ENCODE measurements at regions not wholly inside any gene's neighbourhood (a gene's known extent, or its start where the extent isn't known, plus 50 kb on each side); places are given as distances from the start of the nearest gene placed in this dataset.
"Not testable (repeated sequence)": the region's sequence is repeated elsewhere in the genome, so short reads cannot be mapped to it uniquely, and the experiment has no call there.

DNA sequence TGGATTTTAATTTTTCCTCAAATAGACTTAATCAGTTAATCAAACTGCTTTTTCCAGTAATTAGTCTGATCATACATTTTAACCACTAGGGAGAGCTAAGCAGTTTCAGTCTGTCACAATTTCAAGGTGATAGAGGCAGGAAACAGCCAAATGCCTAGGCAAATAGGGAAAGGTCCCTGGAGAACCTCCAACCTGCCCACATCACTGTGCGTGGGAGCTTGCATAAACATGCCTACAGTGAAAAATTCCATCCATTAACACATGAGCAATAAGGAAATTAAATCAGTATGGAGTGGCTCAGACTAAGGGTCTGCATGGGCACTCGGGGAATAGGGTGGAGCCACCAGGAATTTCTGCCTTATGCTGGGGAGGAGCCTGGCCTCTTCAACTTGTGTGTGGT lies 74.6 kb downstream of the AASDHPPT start:
- H3K27ac ChIP-seq (ENCODE audit: low read depth, low read length): no peak overlapping the region
- H3K36me3 ChIP-seq (ENCODE audit: insufficient read depth, low read length): no peaks in the 10 kb centered on the region
- peaks cover 8% of the 10 kb centered on the region for H3K4me1 ChIP-seq (ENCODE audit: insufficient read depth, low read length)
- H3K27me3 ChIP-seq (ENCODE audit: control insufficient read depth in 1 of 2, insufficient read depth in 2 of 2, low read length in 2 of 2): no peaks in the 10 kb centered on the region
- no peak overlapping the region for H3K9ac ChIP-seq (ENCODE audit: low read length)
- no peak overlapping the region for H3K4me3 ChIP-seq (ENCODE audit: low read depth in 1 of 2, low read length in 2 of 2)
- H3K9me3 ChIP-seq (ENCODE audit: low read length): no peaks in the 10 kb centered on the region

DNA sequence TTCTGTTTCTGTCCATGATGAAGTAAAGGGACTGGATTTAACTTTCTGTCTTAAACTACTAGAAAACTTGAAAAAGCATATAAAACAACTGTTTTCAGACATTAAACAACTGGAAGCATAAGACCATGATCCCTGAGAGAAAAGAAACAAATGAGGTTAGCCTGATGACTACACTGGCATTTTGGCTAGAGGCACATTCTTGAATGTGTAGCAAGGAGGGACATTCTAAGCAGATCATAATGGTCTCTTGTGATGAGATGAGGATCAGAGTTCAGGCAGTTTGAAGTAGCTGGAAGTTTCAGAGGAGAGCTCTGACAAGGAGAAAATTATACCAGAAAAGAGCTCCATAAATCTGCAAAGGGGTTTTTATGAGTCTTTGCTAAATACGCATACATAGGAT lies 75.4 kb downstream of the AASDHPPT start:
- no peak overlapping the region for H3K9ac ChIP-seq (ENCODE audit: low read length)
- no peak overlapping the region for H3K4me3 ChIP-seq (ENCODE audit: low read depth in 1 of 2, low read length in 2 of 2)
- no peak overlapping the region for H3K27ac ChIP-seq (ENCODE audit: low read depth, low read length)
- H3K9me3 ChIP-seq (ENCODE audit: low read length): no peaks in the 10 kb centered on the region
- H3K27me3 ChIP-seq (ENCODE audit: control insufficient read depth in 1 of 2, insufficient read depth in 2 of 2, low read length in 2 of 2): no peaks in the 10 kb centered on the region
- H3K4me1 ChIP-seq (ENCODE audit: insufficient read depth, low read length): peaks cover 8% of the 10 kb centered on the region
- H3K36me3 ChIP-seq (ENCODE audit: insufficient read depth, low read length): no peaks in the 10 kb centered on the region

- Histone ChIP-seq H3K9me3 (ENCODE audit: low read length) (peaks cover 5% of the 10 kb centered on the region), H3K9ac (ENCODE audit: low read length) (no peak overlapping the region), H3K36me3 (ENCODE audit: insufficient read depth, low read length) (no peaks in the 10 kb centered on the region), H3K27me3 (ENCODE audit: control insufficient read depth in 1 of 2, insufficient read depth in 2 of 2, low read length in 2 of 2) (no peaks in the 10 kb centered on the region), H3K4me3 (ENCODE audit: low read depth in 1 of 2, low read length in 2 of 2) (no peak overlapping the region), H3K27ac (ENCODE audit: low read depth, low read length) (no peak overlapping the region), H3K4me1 (ENCODE audit: insufficient read depth, low read length) (peaks cover 8% of the 10 kb centered on the region)
Observed at GRCh38 chr11:106156290-106156937, 79.0 kb downstream of the AASDHPPT start.

GRCh38 chr11:106158406-106158805 lies 80.9 kb downstream of the AASDHPPT start:
- Histone ChIP-seq H3K4me3 (ENCODE audit: low read depth in 1 of 2, low read length in 2 of 2) (no peak overlapping the region), H3K4me1 (ENCODE audit: insufficient read depth, low read length) (peaks cover 18% of the 10 kb centered on the region), H3K36me3 (ENCODE audit: insufficient read depth, low read length) (no peaks in the 10 kb centered on the region), H3K9me3 (ENCODE audit: low read length) (peaks cover 5% of the 10 kb centered on the region), H3K27me3 (ENCODE audit: control insufficient read depth in 1 of 2, insufficient read depth in 2 of 2, low read length in 2 of 2) (no peaks in the 10 kb centered on the region), H3K9ac (ENCODE audit: low read length) (no peak overlapping the region), H3K27ac (ENCODE audit: low read depth, low read length) (no peak overlapping the region)

- Histone ChIP-seq H3K27ac (ENCODE audit: low read depth, low read length) (no peak overlapping the region), H3K27me3 (ENCODE audit: control insufficient read depth in 1 of 2, insufficient read depth in 2 of 2, low read length in 2 of 2) (no peaks in the 10 kb centered on the region), H3K4me1 (ENCODE audit: insufficient read depth, low read length) (peaks cover 18% of the 10 kb centered on the region), H3K9me3 (ENCODE audit: low read length) (peaks cover 5% of the 10 kb centered on the region), H3K4me3 (ENCODE audit: low read depth in 1 of 2, low read length in 2 of 2) (no peak overlapping the region), H3K36me3 (ENCODE audit: insufficient read depth, low read length) (no peaks in the 10 kb centered on the region), H3K9ac (ENCODE audit: low read length) (no peak overlapping the region)
Observed at GRCh38 chr11:106159836-106160235, 82.4 kb downstream of the AASDHPPT start.

- Histone ChIP-seq H3K27ac (ENCODE audit: low read depth, low read length) (no peak overlapping the region), H3K36me3 (ENCODE audit: insufficient read depth, low read length) (no peaks in the 10 kb centered on the region), H3K4me1 (ENCODE audit: insufficient read depth, low read length) (peaks cover 18% of the 10 kb centered on the region), H3K27me3 (ENCODE audit: control insufficient read depth in 1 of 2, insufficient read depth in 2 of 2, low read length in 2 of 2) (no peaks in the 10 kb centered on the region), H3K9me3 (ENCODE audit: low read length) (peaks cover 5% of the 10 kb centered on the region), H3K9ac (ENCODE audit: low read length) (no peak overlapping the region), H3K4me3 (ENCODE audit: low read depth in 1 of 2, low read length in 2 of 2) (no peak overlapping the region)
Observed at GRCh38 chr11:106160494-106160893, 83.0 kb downstream of the AASDHPPT start.

DNA sequence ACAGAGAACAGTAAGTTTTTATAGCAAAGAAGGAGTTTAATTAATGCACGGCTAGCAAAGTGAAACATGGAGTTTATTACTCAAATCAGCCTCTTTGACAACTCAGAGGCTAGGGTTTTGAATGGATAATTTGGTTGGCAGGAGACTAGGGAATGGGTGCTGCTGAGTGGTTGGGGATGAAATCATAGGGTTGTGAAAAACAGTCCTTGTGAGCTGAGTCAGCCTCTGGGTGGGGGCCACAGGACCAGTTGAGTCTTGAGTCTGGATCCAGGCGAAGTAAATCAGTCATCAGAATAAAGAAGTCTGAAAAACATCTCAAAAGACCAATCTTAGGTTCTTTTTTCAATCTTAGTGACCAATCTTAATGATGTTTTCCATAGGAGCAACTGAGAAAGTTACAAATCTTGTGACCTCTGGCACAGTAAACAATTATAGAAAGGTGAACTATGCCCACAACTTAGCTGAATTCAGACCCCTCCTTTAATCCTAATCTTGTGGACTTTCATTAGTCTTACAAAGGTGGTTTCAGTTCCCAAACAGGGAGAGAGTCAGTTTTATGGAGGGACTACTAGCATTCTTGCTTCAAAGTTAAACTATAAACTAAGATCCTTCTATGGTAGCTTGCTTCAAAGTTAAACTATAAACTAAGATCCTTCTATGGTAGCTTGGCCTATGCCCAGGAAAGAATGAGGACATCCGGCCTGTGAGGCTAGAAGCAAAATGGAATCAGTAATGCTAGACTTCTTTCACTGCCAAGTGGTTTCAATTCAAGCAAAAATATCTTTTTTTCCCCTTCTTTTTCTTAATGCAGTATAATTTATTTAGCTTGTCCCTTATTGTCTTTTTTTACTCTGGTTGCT lies 84.5 kb downstream of the AASDHPPT start:
- peaks cover 5% of the 10 kb centered on the region for H3K9me3 ChIP-seq (ENCODE audit: low read length)
- peak overlapping the region; percentile 29 for H3K27ac ChIP-seq (ENCODE audit: low read depth, low read length)
- no peaks in the 10 kb centered on the region for H3K27me3 ChIP-seq (ENCODE audit: control insufficient read depth in 1 of 2, insufficient read depth in 2 of 2, low read length in 2 of 2)
- H3K4me3 ChIP-seq (ENCODE audit: low read depth in 1 of 2, low read length in 2 of 2): peak overlapping the region in 1 of 2 donors; percentile 4
- no peaks in the 10 kb centered on the region for H3K36me3 ChIP-seq (ENCODE audit: insufficient read depth, low read length)
- H3K4me1 ChIP-seq (ENCODE audit: insufficient read depth, low read length): peaks cover 9% of the 10 kb centered on the region
- no peak overlapping the region for H3K9ac ChIP-seq (ENCODE audit: low read length)

GRCh38 chr11:106167085-106167484 lies 89.6 kb downstream of the AASDHPPT start:
- Histone ChIP-seq H3K9ac (ENCODE audit: low read length) (no peak overlapping the region), H3K27me3 (ENCODE audit: control insufficient read depth in 1 of 2, insufficient read depth in 2 of 2, low read length in 2 of 2) (no peaks in the 10 kb centered on the region), H3K36me3 (ENCODE audit: insufficient read depth, low read length) (no peaks in the 10 kb centered on the region), H3K9me3 (ENCODE audit: low read length) (no peaks in the 10 kb centered on the region), H3K4me3 (ENCODE audit: low read depth in 1 of 2, low read length in 2 of 2) (no peak overlapping the region), H3K27ac (ENCODE audit: low read depth, low read length) (no peak overlapping the region), H3K4me1 (ENCODE audit: insufficient read depth, low read length) (peaks cover 7% of the 10 kb centered on the region)

DNA sequence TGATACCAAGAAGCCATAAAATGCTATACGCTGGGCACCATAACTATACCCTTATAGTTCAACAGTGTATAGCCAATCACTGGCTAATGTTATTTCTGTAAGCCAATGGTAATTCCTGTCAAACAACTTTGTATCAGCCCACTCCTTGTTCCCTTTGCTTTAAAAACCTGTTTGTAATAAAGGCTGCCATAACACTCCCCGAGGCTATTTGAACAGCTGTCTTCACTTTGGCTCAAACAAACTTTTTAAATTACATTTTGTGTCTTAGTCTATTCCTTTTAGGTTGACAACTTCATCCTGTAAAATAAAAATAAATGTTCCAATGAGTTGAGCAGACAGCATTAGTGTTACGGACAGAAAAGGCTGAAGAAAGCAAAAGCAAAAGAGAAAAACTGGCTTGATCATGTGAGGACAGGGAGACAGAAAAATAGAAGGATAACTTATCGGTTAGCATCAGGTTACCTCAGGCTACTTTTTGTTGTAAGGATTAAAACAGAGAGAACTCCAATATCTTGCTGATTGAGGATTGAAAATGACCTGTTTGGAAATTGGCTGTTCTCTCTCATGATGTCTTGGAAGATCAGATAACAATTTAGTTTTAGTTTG lies 95.0 kb downstream of the AASDHPPT start:
- H3K36me3 ChIP-seq (ENCODE audit: insufficient read depth, low read length): no peaks in the 10 kb centered on the region
- no peak overlapping the region for H3K27ac ChIP-seq (ENCODE audit: low read depth, low read length)
- peaks cover 9% of the 10 kb centered on the region for H3K4me1 ChIP-seq (ENCODE audit: insufficient read depth, low read length)
- no peak overlapping the region for H3K4me3 ChIP-seq (ENCODE audit: low read depth in 1 of 2, low read length in 2 of 2)
- H3K9ac ChIP-seq (ENCODE audit: low read length): no peak overlapping the region
- H3K27me3 ChIP-seq (ENCODE audit: control insufficient read depth in 1 of 2, insufficient read depth in 2 of 2, low read length in 2 of 2): no peaks in the 10 kb centered on the region
- no peaks in the 10 kb centered on the region for H3K9me3 ChIP-seq (ENCODE audit: low read length)

DNA sequence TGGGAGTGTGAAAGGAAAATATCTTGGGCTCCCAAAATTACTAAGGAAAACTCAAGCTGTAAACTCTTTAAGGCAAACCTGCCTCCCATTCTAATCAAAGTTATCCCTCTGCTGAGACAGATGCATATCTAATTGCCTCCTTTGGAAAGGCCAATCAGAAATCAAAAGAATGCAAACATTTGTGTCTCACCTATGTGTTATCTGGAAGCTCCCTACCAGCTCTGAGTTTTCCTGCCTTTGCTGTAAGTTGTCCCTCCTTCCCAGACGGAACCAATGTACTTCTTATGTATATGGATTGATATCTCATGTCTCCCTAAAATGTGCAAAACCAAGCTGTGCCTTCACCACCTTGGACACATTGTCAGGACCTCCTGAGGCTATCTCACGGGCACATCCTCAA lies 95.8 kb downstream of the AASDHPPT start:
- H3K9ac ChIP-seq (ENCODE audit: low read length): no peak overlapping the region
- H3K9me3 ChIP-seq (ENCODE audit: low read length): no peaks in the 10 kb centered on the region
- no peak overlapping the region for H3K27ac ChIP-seq (ENCODE audit: low read depth, low read length)
- H3K4me1 ChIP-seq (ENCODE audit: insufficient read depth, low read length): peaks cover 9% of the 10 kb centered on the region
- no peaks in the 10 kb centered on the region for H3K27me3 ChIP-seq (ENCODE audit: control insufficient read depth in 1 of 2, insufficient read depth in 2 of 2, low read length in 2 of 2)
- H3K4me3 ChIP-seq (ENCODE audit: low read depth in 1 of 2, low read length in 2 of 2): no peak overlapping the region
- no peaks in the 10 kb centered on the region for H3K36me3 ChIP-seq (ENCODE audit: insufficient read depth, low read length)

GRCh38 chr11:106174003-106174402 lies 96.5 kb downstream of the AASDHPPT start:
- H3K4me3 ChIP-seq (ENCODE audit: low read depth in 1 of 2, low read length in 2 of 2); H3K36me3 ChIP-seq (ENCODE audit: insufficient read depth, low read length); H3K9me3 ChIP-seq (ENCODE audit: low read length); H3K27ac ChIP-seq (ENCODE audit: low read depth, low read length); H3K27me3 ChIP-seq (ENCODE audit: control insufficient read depth in 1 of 2, insufficient read depth in 2 of 2, low read length in 2 of 2); H3K9ac ChIP-seq (ENCODE audit: low read length): not testable (repeated sequence)
- H3K4me1 ChIP-seq (ENCODE audit: insufficient read depth, low read length): peaks cover 14% of the 10 kb centered on the region

Data from muscle layer of colon (tissue), 2 donors.